OCI-LY3 (cell line): ENCODE measurements at regions not wholly inside any gene's neighbourhood (a gene's known extent, or its start where the extent isn't known, plus 50 kb on each side); places are given as distances from the start of the nearest gene placed in this dataset.
"Not testable (repeated sequence)": the region's sequence is repeated elsewhere in the genome, so short reads cannot be mapped to it uniquely, and the experiment has no call there.

Experiments
- EZH2phosphoT487 ChIP-seq: fragments of 200-600 bp; shearing (Covaris generic); IDR thresholded peaks from 2 replicates; pipeline ENCODE4 v1.6.1; 2018; ENCODE audit warnings: antibody characterized with exemption, mixed run types, low read depth
- TF ChIP-seq, protein P1 (sequence below): fragments of 200-600, 300-600 bp; sonication (generic); IDR thresholded peaks from 2 replicates; pipeline ENCODE4 v1.5.1; 2014; ENCODE audit warnings: antibody characterized with exemption, low read length, low read depth

DNA sequence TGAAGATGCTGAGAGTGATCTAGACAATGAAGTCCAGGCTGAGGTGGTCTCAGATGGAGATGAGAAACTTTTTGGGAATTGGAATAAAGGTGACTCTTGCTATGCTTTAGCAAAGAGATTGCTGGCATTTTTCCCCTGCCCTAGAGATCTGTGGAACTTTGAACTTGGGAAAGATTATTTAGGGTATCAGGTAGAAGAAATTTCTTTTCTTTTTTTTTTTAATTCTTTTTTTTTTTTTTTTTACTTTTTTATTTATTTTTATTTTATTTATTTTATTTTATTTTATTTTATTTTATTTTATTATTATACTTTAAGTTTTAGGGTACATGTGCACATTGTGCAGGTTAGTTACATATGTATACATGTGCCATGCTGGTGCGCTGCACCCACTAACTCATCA lies 59.5 kb upstream of the RPRM start:
- TF ChIP-seq, protein P1, sequence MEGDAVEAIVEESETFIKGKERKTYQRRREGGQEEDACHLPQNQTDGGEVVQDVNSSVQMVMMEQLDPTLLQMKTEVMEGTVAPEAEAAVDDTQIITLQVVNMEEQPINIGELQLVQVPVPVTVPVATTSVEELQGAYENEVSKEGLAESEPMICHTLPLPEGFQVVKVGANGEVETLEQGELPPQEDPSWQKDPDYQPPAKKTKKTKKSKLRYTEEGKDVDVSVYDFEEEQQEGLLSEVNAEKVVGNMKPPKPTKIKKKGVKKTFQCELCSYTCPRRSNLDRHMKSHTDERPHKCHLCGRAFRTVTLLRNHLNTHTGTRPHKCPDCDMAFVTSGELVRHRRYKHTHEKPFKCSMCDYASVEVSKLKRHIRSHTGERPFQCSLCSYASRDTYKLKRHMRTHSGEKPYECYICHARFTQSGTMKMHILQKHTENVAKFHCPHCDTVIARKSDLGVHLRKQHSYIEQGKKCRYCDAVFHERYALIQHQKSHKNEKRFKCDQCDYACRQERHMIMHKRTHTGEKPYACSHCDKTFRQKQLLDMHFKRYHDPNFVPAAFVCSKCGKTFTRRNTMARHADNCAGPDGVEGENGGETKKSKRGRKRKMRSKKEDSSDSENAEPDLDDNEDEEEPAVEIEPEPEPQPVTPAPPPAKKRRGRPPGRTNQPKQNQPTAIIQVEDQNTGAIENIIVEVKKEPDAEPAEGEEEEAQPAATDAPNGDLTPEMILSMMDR: not testable (repeated sequence)
- not testable (repeated sequence) for TF ChIP-seq EZH2phosphoT487
